GM21381 (cell line): ENCODE measurements at regions not wholly inside any gene's neighbourhood (a gene's known extent, or its start where the extent isn't known, plus 50 kb on each side); places are given as distances from the start of the nearest gene placed in this dataset.

Source experiments
- ATAC-seq: cut with Tn5 transposase; IDR thresholded peaks from one replicate; pipeline ENCODE4 v1.9.1; 2021; ENCODE audit warnings: mild to moderate bottlenecking, moderate library complexity; ENCODE audit not compliant: unreplicated experiment

DNA sequence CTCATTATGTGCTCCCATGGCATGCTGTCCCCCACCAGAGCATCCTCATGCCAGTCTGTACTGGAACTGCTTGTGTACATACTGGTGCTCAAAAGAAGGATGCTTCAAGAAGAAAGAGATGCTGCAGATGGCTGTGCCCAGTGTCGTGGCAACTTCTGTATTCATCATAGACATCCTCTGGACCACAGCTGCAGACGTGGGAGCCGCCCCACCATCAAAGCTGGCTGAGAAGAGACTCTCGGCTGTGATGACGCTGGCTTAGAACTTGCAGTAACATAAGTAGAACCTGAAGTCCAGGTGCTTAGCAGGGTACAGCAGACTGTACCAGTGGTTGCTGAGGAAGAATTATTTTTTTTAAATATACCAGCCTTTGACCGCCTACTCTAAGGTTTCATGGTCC is 112.6 kb upstream of the ARHGAP5 start:
- ATAC-seq: no peak

DNA sequence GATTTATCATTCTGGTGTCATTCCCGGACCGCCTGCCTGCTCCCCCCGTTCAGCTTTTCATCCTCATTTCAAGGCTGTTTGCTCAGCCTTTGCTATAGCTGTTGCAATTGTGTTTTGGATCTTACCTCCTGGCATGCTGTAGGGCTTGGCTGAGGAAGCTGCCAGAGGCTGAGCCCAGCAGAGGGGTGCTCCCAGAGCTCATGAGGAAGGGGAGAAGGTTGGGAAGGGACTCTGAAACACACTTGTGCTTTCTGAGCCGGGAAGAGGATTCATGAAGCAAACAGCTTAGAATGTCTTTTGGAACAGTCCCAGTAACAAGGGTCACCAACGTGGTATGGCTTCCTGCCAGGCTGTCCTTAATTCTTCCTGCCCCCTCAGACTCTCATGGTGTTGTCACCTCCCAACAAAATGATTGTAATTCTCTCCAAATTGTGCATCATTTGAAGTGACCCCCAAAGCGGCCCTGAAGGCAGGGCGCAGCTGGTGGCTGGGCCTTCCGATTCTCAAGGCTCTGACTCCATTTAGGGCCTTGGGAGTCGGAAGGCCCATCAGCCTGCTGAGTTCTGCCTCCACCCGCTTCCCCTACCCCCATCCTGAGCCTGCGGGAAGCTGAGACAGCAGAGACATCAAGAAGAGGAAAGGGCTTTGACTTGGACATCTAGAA is 111.9 kb upstream of the ARHGAP5 start:
- ATAC-seq: no peak

- no peak for ATAC-seq
Measured at GRCh38 chr14:31965735-31966598, 111.1 kb upstream of the ARHGAP5 start.

- no peak for ATAC-seq
Measured at GRCh38 chr14:31966896-31967668, 110.0 kb upstream of the ARHGAP5 start.

DNA sequence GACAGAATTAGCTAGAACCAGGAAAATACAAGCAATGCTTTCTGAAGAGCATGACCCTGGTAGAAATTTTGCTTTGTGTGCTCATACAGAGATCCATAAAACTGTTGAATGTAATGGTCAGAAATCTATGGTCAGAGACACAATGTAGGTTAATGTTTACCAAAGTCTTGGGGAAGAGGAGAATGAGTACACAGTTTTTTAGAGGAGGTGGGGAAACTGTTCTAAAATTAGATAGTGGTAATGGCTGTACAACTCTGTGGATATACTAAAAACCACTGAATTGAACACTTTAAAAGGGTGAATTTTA is 109.5 kb upstream of the ARHGAP5 start:
- no peak for ATAC-seq

DNA sequence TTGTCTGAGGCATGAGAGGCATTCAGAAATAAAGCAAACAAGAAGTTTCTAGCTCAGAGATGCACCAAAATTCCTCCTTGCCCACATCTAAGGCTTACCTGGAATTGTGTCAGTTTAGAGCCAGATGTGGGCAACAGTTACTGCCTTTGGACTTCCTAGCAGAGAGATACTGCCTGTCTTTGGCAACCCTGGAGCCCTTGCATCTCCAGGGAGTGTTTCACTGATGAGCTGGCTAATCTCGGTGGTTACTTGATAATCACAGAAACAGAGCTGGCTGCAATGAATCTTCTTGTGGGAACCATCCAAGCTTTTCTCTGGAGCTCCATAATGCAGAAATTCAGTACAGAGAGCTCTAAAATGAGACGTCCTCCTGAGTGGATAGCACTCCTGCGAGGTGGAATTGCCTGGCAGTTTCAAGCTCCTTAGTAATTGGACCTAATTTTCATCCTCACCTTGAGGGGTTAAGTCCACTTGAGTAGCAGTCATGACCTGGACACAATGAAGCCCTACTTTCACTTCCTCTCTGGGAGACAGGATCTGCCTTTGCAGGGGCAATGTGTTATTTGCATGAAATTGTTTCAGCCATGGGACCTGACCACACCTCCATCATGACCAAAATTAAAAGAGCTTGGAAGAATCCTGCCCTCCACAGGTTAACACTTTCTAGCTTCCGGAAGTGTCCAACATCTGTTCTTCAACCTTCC is 108.8 kb upstream of the ARHGAP5 start:
- ATAC-seq: peak; percentile 73

DNA sequence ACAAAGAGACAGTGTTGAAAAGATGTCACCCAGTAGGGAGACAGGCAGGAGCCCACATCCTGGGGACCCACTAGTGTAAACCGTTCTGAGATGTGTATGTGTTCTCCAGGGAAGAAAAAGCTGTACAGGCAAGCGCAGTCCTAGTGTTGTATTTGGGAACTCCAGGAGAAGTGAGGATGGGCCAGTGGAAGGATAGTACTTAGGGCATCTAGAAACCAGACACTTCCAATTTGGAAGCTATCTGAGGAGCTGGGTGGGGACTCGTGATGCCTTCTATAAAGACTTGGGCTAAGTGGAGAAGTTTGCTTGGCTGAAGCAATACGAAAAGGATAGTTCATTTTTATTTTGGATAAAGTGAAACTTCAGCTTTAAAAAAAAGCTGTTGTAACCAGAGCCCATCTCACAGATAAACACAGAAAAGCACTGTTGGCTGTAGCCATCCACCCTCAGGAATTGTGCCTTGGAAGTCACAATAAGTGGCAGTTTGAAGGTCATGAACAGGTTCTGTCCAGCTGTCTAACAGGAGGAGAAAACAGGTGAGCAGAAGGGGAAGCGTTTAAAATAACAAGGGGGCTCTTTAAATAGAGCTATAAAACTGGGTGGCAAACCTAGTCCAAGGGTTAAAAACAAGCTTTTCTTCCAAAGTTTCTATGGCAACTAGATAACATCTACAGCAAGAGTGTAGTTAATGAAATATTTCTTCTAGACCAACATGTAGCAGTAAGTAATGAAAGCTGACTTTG is 108.0 kb upstream of the ARHGAP5 start:
- ATAC-seq: no peak

- ATAC-seq: no peak
Measured at GRCh38 chr14:31969699-31970240, 107.3 kb upstream of the ARHGAP5 start.

DNA sequence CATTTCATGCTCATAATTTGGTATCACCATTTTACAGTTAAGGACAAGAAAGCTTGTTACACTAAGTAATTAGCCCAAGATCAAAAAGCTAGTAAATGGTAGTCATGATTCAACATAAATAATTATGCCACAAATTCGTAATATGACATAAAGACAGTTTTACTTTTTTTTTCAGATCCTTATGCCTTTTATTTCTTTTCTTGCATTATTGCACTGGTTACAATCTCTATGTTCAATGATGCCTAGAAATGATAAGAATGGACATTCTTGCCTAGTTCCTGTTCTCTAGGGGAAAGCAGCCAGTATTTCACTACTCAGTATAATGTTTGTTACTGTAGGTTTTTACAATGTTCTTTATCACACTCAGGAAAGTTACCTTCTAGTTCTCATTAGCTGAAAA is 106.4 kb upstream of the ARHGAP5 start:
- no peak for ATAC-seq

DNA sequence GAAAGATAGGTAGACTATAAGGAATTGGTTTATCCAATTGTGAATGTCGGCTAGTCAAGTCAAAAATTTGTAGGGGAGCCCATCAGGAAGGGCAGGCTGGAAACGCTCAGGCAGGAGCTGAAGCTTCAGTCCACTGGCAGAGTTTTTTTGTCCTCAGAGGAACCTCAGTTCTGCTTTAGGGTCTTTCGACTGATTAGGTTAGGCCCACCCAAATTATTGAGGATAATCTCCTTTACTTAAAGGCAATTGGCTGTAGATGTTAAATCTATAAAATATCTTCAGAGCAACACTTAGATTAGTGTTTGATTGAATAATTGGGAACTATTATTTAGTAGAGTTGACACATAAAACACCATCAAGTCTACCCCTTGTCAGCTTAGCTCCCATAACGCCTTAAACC is 105.5 kb upstream of the ARHGAP5 start:
- ATAC-seq: no peak

GRCh38 chr14:31977001-31977556 is 100.0 kb upstream of the ARHGAP5 start:
- ATAC-seq: no peak

GRCh38 chr14:31978423-31978822 is 98.7 kb upstream of the ARHGAP5 start:
- no peak for ATAC-seq

DNA sequence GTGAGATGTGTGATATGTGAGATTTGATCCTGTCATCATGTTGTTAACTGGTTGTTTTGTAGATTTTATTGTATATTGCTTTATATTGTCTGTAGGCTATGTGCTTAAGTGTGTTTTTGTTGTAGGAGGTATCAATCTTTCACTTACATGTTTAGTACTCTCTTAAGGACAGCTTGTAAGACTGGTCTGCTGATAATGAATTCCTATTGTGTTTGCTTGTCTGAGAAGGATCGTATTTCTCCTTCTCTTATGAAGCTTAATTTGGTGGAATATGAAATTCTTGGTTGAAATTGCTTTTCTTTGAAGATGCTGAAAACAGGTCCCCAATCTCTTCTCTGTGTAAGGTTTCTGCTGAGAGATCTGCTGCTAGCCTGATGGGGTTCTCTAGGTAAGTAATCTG is 94.5 kb upstream of the ARHGAP5 start:
- no peak for ATAC-seq

DNA sequence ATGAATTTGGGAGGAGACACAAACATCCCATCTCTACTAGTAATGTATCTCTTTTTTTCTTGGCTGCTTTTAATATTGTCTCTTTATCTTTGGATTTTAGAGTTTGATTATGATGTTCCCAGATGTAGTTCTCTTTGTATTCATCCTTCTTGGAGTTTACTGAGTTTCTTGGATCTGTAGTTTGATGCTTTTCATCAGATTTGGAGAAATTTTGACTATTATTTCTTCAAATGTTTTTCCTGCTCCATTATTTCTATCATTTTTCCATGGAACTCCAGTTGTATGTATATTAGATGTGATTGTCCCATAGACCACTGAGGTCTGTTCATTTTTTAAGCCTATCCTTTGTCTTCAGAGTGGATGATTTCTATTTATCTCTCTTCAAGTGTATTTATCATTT is 90.7 kb upstream of the ARHGAP5 start:
- ATAC-seq: no peak

GRCh38 chr14:31987721-31988120 is 89.4 kb upstream of the ARHGAP5 start:
- ATAC-seq: no peak

- ATAC-seq: no peak
Measured at GRCh38 chr14:31988244-31988643, 88.9 kb upstream of the ARHGAP5 start.

GRCh38 chr14:31990183-31990857 is 86.8 kb upstream of the ARHGAP5 start:
- no peak for ATAC-seq

DNA sequence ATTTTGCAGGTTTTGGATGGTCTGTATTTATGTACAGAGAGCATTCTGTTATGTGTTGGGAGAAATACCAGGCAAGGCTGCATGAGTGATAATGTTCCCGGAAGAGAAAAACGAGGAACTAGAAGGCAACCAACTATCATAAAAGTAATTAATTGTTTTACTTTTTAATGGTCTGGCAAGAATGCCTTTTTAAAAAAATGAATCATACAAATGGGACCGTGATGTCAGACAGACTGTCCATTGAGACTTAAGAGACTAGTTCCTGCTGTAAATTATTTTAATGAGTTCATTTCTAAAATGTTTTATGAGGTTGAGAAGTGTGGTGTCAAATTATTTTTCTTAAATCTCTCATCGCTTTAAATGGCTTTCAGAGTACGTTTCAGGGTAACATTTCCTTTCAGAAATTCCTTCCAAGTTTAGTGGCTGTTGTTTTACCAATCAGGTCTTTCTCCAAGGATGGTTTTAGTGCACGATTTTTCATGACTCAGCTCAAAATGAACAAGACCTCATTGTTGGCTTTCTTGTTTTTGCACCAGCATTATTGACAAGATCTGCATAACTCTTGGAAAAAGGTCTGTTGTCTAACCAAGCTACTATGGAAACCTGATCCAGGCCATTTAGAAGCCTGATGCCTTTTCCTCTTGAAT is 86.1 kb upstream of the ARHGAP5 start:
- ATAC-seq: no peak

GRCh38 chr14:31992011-31992447 is 85.1 kb upstream of the ARHGAP5 start:
- ATAC-seq: no peak
